ENCODE measurements at regions not wholly inside any gene's neighbourhood (a gene's known extent, or its start where the extent isn't known, plus 50 kb on each side); places are given as distances from the start of the nearest gene placed in this dataset.

DNA sequence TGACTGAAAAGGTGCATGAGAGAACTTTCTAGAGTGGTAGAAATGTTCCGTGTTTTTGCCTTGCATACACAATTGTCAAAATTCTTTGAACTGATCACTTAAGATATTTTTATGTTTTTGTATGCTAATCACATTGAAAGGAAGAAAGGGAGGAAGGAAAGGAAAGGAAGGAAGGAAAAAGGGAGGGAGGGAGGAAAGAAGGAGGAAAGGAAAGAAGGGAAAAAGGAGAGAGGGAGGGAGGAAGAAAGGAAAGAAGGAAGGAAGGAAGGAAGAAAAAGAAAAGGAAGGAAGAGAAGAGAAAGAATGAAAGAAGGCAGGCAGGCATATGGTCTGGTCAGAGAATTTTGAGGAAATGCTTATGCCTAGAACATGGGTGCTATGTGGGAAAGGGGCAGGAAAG, 68.4 kb upstream of the PGBD5 start:
- no peak overlapping the region for H3K27ac ChIP-seq (ENCODE audit: low read depth in 2 of 2, low read length in 2 of 2)
- no peaks in the 10 kb centered on the region for H3K4me1 ChIP-seq (ENCODE audit: control insufficient read depth in 2 of 3, insufficient read depth in 2 of 3, low read depth in 1 of 3, low read length in 3 of 3)
- intact Hi-C loops (cut with DNase I): no loop called here
- H3K9me3 ChIP-seq (ENCODE audit: control insufficient read depth in 2 of 3, insufficient read depth in 1 of 3, low read length in 3 of 3): no peaks in the 10 kb centered on the region
- H3K36me3 ChIP-seq (ENCODE audit: control insufficient read depth in 2 of 3, insufficient read depth in 3 of 3, low read length in 3 of 3): no peaks in the 10 kb centered on the region
- H3K9ac ChIP-seq (ENCODE audit: low read length in 3 of 3): no peak overlapping the region
- no peak overlapping the region for H3K4me3 ChIP-seq (ENCODE audit: low read length in 3 of 3)
- H3K27me3 ChIP-seq (ENCODE audit: control insufficient read depth, insufficient read depth, low read length): no peaks in the 10 kb centered on the region
- no peak for DNase-seq
- no peak for FAIRE-seq
- TF ChIP-seq, protein P1, sequence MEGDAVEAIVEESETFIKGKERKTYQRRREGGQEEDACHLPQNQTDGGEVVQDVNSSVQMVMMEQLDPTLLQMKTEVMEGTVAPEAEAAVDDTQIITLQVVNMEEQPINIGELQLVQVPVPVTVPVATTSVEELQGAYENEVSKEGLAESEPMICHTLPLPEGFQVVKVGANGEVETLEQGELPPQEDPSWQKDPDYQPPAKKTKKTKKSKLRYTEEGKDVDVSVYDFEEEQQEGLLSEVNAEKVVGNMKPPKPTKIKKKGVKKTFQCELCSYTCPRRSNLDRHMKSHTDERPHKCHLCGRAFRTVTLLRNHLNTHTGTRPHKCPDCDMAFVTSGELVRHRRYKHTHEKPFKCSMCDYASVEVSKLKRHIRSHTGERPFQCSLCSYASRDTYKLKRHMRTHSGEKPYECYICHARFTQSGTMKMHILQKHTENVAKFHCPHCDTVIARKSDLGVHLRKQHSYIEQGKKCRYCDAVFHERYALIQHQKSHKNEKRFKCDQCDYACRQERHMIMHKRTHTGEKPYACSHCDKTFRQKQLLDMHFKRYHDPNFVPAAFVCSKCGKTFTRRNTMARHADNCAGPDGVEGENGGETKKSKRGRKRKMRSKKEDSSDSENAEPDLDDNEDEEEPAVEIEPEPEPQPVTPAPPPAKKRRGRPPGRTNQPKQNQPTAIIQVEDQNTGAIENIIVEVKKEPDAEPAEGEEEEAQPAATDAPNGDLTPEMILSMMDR (IDR thresholded peaks at IDR 0.05; ENCODE audit: borderline replicate concordance, extremely low read depth, insufficient read depth): no peak

DNA sequence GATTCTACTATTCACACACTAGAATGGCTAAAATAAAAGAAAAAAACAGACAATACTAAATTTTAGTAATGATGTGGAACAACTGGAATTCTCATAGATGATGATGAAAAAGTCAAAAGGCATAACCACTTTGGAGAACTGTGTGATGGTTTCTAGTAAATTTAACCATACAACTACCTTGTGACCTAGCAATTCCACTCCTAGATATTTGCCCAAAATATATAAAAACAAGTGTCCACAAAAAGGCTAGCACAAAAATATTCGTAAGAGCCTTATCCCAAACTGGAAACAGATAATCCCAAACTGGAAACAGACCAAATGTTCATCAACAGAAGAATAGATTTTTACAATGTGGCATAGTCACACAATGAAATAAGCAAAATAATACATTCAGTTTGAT, 67.9 kb upstream of the PGBD5 start:
- Histone ChIP-seq H3K36me3 (ENCODE audit: control insufficient read depth in 2 of 3, insufficient read depth in 3 of 3, low read length in 3 of 3) (no peaks in the 10 kb centered on the region), H3K4me1 (ENCODE audit: control insufficient read depth in 2 of 3, insufficient read depth in 2 of 3, low read depth in 1 of 3, low read length in 3 of 3) (no peaks in the 10 kb centered on the region), H3K4me3 (ENCODE audit: low read length in 3 of 3) (no peak overlapping the region), H3K27ac (ENCODE audit: low read depth in 2 of 2, low read length in 2 of 2) (no peak overlapping the region), H3K9me3 (ENCODE audit: control insufficient read depth in 2 of 3, insufficient read depth in 1 of 3, low read length in 3 of 3) (no peaks in the 10 kb centered on the region), H3K27me3 (ENCODE audit: control insufficient read depth, insufficient read depth, low read length) (no peaks in the 10 kb centered on the region), H3K9ac (ENCODE audit: low read length in 3 of 3) (no peak overlapping the region)
- TF ChIP-seq, protein P1 (IDR thresholded peaks at IDR 0.05; ENCODE audit: borderline replicate concordance, extremely low read depth, insufficient read depth): no peak
- DNase-seq: no peak
- no peak for FAIRE-seq
- intact Hi-C loops (cut with DNase I): no loop called here

DNA sequence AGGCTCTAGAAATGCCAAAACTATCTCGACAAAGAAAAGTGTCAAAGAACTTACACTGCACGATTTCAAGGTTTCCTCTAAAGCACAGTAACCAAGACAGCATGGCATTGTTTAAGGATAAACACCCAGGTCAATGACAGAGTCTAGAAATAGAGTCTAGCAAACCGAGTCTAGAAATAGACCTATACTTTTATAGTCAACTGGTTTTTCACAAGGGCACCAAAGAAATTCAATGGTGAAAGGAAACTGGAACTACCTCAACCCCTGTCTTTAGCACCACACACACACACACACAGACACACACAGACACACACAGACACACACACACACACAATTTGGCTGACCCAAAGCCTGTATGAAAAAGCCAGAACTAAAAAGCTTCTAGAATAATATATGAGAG, 67.1 kb upstream of the PGBD5 start:
- Histone ChIP-seq H3K4me1 (ENCODE audit: control insufficient read depth in 2 of 3, insufficient read depth in 2 of 3, low read depth in 1 of 3, low read length in 3 of 3) (no peaks in the 10 kb centered on the region), H3K4me3 (ENCODE audit: low read length in 3 of 3) (no peak overlapping the region), H3K9me3 (ENCODE audit: control insufficient read depth in 2 of 3, insufficient read depth in 1 of 3, low read length in 3 of 3) (no peaks in the 10 kb centered on the region), H3K27ac (ENCODE audit: low read depth in 2 of 2, low read length in 2 of 2) (no peak overlapping the region), H3K9ac (ENCODE audit: low read length in 3 of 3) (no peak overlapping the region), H3K27me3 (ENCODE audit: control insufficient read depth, insufficient read depth, low read length) (no peaks in the 10 kb centered on the region), H3K36me3 (ENCODE audit: control insufficient read depth in 2 of 3, insufficient read depth in 3 of 3, low read length in 3 of 3) (no peaks in the 10 kb centered on the region)
- DNase-seq: no peak
- TF ChIP-seq, protein P1 (IDR thresholded peaks at IDR 0.05; ENCODE audit: borderline replicate concordance, extremely low read depth, insufficient read depth): no peak
- intact Hi-C loops (cut with DNase I): no loop called here
- FAIRE-seq: no peak

DNA sequence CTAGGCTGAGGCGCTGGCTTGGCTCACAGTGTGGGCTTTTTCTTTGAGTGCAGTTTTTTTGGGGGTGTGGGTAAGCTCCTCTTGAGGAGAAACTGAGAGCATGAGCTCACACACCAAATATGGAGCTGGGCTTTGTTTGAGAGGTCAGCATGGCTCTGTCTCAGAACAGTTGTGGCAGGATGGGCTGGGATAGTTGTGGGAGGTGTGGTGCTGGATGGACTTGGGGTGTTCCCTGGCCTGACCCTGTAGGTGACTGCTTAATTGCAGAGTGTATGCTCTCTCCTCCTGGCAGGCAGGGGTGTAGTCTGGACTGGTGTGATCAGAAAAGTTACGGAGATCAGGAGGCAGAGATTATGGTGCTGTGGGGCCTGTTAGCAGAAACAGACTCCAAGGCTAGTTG, 64.3 kb upstream of the PGBD5 start:
- no peaks in the 10 kb centered on the region for H3K4me1 ChIP-seq (ENCODE audit: control insufficient read depth in 2 of 3, insufficient read depth in 2 of 3, low read depth in 1 of 3, low read length in 3 of 3)
- H3K36me3 ChIP-seq (ENCODE audit: control insufficient read depth in 2 of 3, insufficient read depth in 3 of 3, low read length in 3 of 3): no peaks in the 10 kb centered on the region
- H3K27me3 ChIP-seq (ENCODE audit: control insufficient read depth, insufficient read depth, low read length): no peaks in the 10 kb centered on the region
- intact Hi-C loops (cut with DNase I): no loop called here
- TF ChIP-seq, protein P1 (IDR thresholded peaks at IDR 0.05; ENCODE audit: borderline replicate concordance, extremely low read depth, insufficient read depth): no peak
- H3K27ac ChIP-seq (ENCODE audit: low read depth in 2 of 2, low read length in 2 of 2): no peak overlapping the region
- H3K4me3 ChIP-seq (ENCODE audit: low read length in 3 of 3): no peak overlapping the region
- FAIRE-seq: no peak
- DNase-seq: no peak
- H3K9me3 ChIP-seq (ENCODE audit: control insufficient read depth in 2 of 3, insufficient read depth in 1 of 3, low read length in 3 of 3): no peaks in the 10 kb centered on the region
- no peak overlapping the region for H3K9ac ChIP-seq (ENCODE audit: low read length in 3 of 3)
